ENCODE measurements at regions not wholly inside any gene's neighbourhood (a gene's known extent, or its start where the extent isn't known, plus 50 kb on each side); places are given as distances from the start of the nearest gene placed in this dataset.

GRCh38 chr22:48365386-48365785 lies 1462.3 kb downstream of the BRD1 start:
- Histone ChIP-seq H3K9me3 (ENCODE audit: control insufficient read depth in 1 of 2, insufficient read depth in 1 of 2, low read depth in 1 of 2, low read length in 2 of 2) (no peaks in the 10 kb centered on the region; a peak in 1 of 4 replicates), H3K4me2 (ENCODE audit: low read length) (no peak overlapping the region), H3K36me3 (ENCODE audit: control insufficient read depth in 1 of 2, insufficient read depth in 2 of 2, low read length in 2 of 2) (no peaks in the 10 kb centered on the region), H3K4me3 (replicated peaks in 1 of 2; ENCODE audit: low read depth in 1 of 2, low read length in 2 of 2) (no peak overlapping the region), H3K27ac (ENCODE audit: low read depth, low read length) (no peak overlapping the region), H3K4me1 (ENCODE audit: control insufficient read depth in 1 of 2, insufficient read depth in 2 of 2, low read length in 2 of 2) (no peaks in the 10 kb centered on the region), H3K27me3 (ENCODE audit: insufficient read depth, low read length) (no peaks in the 10 kb centered on the region), H3K9ac (ENCODE audit: low read length) (no peak overlapping the region), H2AFZ (ENCODE audit: low read depth, low read length, poor library complexity, severe bottlenecking) (no peak overlapping the region), H3K9me2 (ENCODE audit: insufficient read depth) (no peaks in the 10 kb centered on the region), H4K20me1 (ENCODE audit: insufficient read depth) (no peaks in the 10 kb centered on the region), H3K79me2 (ENCODE audit: insufficient read depth, low read length) (no peaks in the 10 kb centered on the region)
- ChIA-PET RAD21 (ENCODE audit: low non-redundant PET in 1 of 2, low total read pairs in 2 of 2, uncharacterized antibody in 2 of 2, unreplicated experiment in 2 of 2) (no interaction called here), CTCF (no interaction called here), POLR2A (no interaction called here)
- no peak for TF ChIP-seq POLR2A (IDR thresholded peaks at IDR 0.05; ENCODE audit: borderline replicate concordance, extremely low read depth, insufficient read depth, insufficient read length)
- ATAC-seq (no peak), DNase-seq (ENCODE audit: low read depth, low spot score) (no peak)
- intact Hi-C loops (cut with micrococcal nuclease), result no loop called here
- no TSS peak for BruUV-seq (replicated peaks)

GRCh38 chr22:48362721-48363404 lies 1464.8 kb downstream of the BRD1 start:
- ATAC-seq (no peak), DNase-seq (ENCODE audit: low read depth, low spot score) (no peak)
- Histone ChIP-seq H3K9me3 (ENCODE audit: control insufficient read depth in 1 of 2, insufficient read depth in 1 of 2, low read depth in 1 of 2, low read length in 2 of 2) (no peaks in the 10 kb centered on the region; a peak in 1 of 4 replicates), H3K9me2 (ENCODE audit: insufficient read depth) (no peaks in the 10 kb centered on the region), H3K27ac (ENCODE audit: low read depth, low read length) (no peak overlapping the region), H3K4me3 (replicated peaks in 1 of 2; ENCODE audit: low read depth in 1 of 2, low read length in 2 of 2) (no peak overlapping the region), H4K20me1 (ENCODE audit: insufficient read depth) (no peaks in the 10 kb centered on the region), H3K79me2 (ENCODE audit: insufficient read depth, low read length) (no peaks in the 10 kb centered on the region), H3K4me2 (ENCODE audit: low read length) (no peak overlapping the region), H3K4me1 (ENCODE audit: control insufficient read depth in 1 of 2, insufficient read depth in 2 of 2, low read length in 2 of 2) (no peaks in the 10 kb centered on the region), H3K27me3 (ENCODE audit: insufficient read depth, low read length) (no peaks in the 10 kb centered on the region), H3K36me3 (ENCODE audit: control insufficient read depth in 1 of 2, insufficient read depth in 2 of 2, low read length in 2 of 2) (no peaks in the 10 kb centered on the region), H2AFZ (ENCODE audit: low read depth, low read length, poor library complexity, severe bottlenecking) (no peak overlapping the region), H3K9ac (ENCODE audit: low read length) (no peak overlapping the region)
- TF ChIP-seq ELF1 (IDR thresholded peaks at IDR 0.05; ENCODE audit: borderline replicate concordance, low read depth) (no peak), EZH2phosphoT487 (IDR thresholded peaks at IDR 0.05; ENCODE audit: borderline replicate concordance) (no peak), POLR2A (IDR thresholded peaks at IDR 0.05; ENCODE audit: borderline replicate concordance, extremely low read depth, insufficient read depth, insufficient read length) (no peak), TCF7L2 (IDR thresholded peaks at IDR 0.05; ENCODE audit: borderline replicate concordance, extremely low read depth, insufficient read depth, insufficient read length) (no peak)
- intact Hi-C loops (cut with micrococcal nuclease), result no loop called here
- RAD21 ChIA-PET (ENCODE audit: low non-redundant PET in 1 of 2, low total read pairs in 2 of 2, uncharacterized antibody in 2 of 2, unreplicated experiment in 2 of 2), result no interaction called here
- POLR2A ChIA-PET, result no interaction called here
- BruUV-seq (replicated peaks), result no TSS peak
- CTCF ChIA-PET, result no interaction called here
